Tibial artery (tissue), 4 donors: ENCODE measurements at regions not wholly inside any gene's neighbourhood (a gene's known extent, or its start where the extent isn't known, plus 50 kb on each side); places are given as distances from the start of the nearest gene placed in this dataset.

Source experiments
- DNase-seq, 2 donors: peaks; one replicate each; pipeline ENCODE4 v3.0.0-alpha.2; 2019
- H3K27ac ChIP-seq, 2 donors: fragments of 200-600 bp; sonication (generic) in 1 of 2; 1 replicate in 1 of 2; 2 replicates in 1 of 2; pipeline ENCODE4 v1.5.1; 2018 to 2019; ENCODE audit warnings: mild to moderate bottlenecking in 1 of 2
- H3K27me3 ChIP-seq, 2 donors: fragments of 200-600 bp; sonication (generic) in 1 of 2; one replicate each; pipeline versions ENCODE4 v1.5.1 to v1.6.0; 2016 to 2019
- H3K36me3 ChIP-seq, 3 donors: fragments of 200-600 bp; sonication (generic) in 2 of 3; one replicate each; pipeline ENCODE4 v1.5.1; 2016 to 2019; ENCODE audit warnings: mild to moderate bottlenecking in 2 of 3
- H3K4me1 ChIP-seq, 4 donors: fragments of 200-600 bp; sonication (generic) in 2 of 4; 1 replicate in 3 of 4; 2 replicates in 1 of 4; pipeline ENCODE4 v1.5.1; 2016 to 2019
- H3K4me3 ChIP-seq, 2 donors: fragments of 200-600 bp; sonication (generic) in 1 of 2; 1 replicate in 1 of 2; 2 replicates in 1 of 2; pipeline ENCODE4 v1.5.1; 2018 to 2019; ENCODE audit warnings: mild to moderate bottlenecking in 2 of 2
- H3K9me3 ChIP-seq, 3 donors: fragments of 200-600 bp; sonication (generic) in 1 of 3; one replicate each; pipeline ENCODE4 v1.5.1; 2016 to 2019
- CTCF ChIP-seq, 2 experiments: fragments of 200-600 bp in 1 of 2; fragments of 450-650 bp in 1 of 2; IDR thresholded peaks; one replicate each; pipeline ENCODE4 v1.5.1; 2017 to 2019; ENCODE audit warnings: antibody characterized with exemption in 2 of 2, mild to moderate bottlenecking in 1 of 2, moderate library complexity in 1 of 2
- intact Hi-C: fragments of 100-400 bp; cut with DNase I; formaldehyde crosslinking; loops from one replicate; pipeline ENCODE4 v1.15.0; 2023; ENCODE audit warnings: low total_unique reads

DNA sequence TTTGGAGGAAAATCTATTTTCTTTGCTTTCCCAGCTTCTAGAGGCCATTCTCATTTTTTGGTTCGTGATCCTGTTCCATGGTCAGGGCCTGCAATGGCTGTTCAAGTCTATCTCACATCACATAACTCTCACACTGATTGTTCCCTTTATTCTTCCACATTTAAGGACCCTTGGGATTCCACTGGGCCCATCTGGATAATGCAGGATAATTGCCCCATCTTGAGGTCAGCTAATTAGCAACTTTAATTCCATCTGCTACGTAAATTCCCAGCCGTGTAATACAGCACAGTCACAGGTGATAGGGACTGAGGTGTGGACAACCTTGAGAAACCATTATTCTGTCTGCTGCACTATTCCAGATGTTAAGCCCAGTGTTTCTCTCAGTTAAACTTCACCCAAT lies 311.6 kb upstream of the CNTN4 start:
- H3K4me1 ChIP-seq: peaks cover 0 to 7% (median 0%) of the 10 kb centered on the region in 4 donors
- DNase-seq: no peak
- no peaks in the 10 kb centered on the region for H3K27me3 ChIP-seq
- no peaks in the 10 kb centered on the region for H3K9me3 ChIP-seq
- TF ChIP-seq CTCF (IDR thresholded peaks at IDR 0.05): no peak
- intact Hi-C loops: no loop called here
- H3K27ac ChIP-seq: no peak overlapping the region
- H3K36me3 ChIP-seq: no peaks in the 10 kb centered on the region
- no peak overlapping the region for H3K4me3 ChIP-seq

DNA sequence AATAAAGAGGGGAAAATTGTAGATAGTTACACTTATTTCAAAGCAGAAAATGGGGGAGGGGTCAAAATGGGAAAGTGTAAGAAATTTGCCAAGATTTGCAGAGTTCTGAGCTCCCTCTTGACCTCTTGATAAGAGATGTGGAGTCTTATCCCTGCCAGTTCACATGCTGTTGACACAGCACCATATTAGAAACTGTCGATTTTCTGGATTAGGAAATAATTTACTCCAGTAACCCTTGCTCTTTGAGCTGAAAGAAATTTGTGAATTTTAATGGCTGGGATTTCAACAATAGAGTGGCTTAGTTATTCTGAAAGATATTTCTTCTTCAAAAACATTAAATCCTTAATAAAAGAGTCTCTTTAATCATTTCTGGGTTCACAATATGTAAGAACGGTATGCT lies 306.2 kb upstream of the CNTN4 start:
- Histone ChIP-seq H3K27me3 (no peaks in the 10 kb centered on the region), H3K36me3 (no peaks in the 10 kb centered on the region), H3K4me3 (no peak overlapping the region), H3K9me3 (no peaks in the 10 kb centered on the region), H3K4me1 (no peaks in the 10 kb centered on the region), H3K27ac (no peak overlapping the region)
- no peak for TF ChIP-seq CTCF (IDR thresholded peaks at IDR 0.05)
- intact Hi-C loops: no loop called here
- DNase-seq: no peak

- intact Hi-C loops: no loop called here
- H3K4me3 ChIP-seq: no peak overlapping the region
- no peak overlapping the region for H3K27ac ChIP-seq
- DNase-seq: no peak
- no peaks in the 10 kb centered on the region for H3K9me3 ChIP-seq
- no peaks in the 10 kb centered on the region for H3K27me3 ChIP-seq
- no peak for TF ChIP-seq CTCF (IDR thresholded peaks at IDR 0.05)
- H3K4me1 ChIP-seq: no peaks in the 10 kb centered on the region
- no peaks in the 10 kb centered on the region for H3K36me3 ChIP-seq
Observed at GRCh38 chr3:1798711-1799405, 299.8 kb upstream of the CNTN4 start.

DNA sequence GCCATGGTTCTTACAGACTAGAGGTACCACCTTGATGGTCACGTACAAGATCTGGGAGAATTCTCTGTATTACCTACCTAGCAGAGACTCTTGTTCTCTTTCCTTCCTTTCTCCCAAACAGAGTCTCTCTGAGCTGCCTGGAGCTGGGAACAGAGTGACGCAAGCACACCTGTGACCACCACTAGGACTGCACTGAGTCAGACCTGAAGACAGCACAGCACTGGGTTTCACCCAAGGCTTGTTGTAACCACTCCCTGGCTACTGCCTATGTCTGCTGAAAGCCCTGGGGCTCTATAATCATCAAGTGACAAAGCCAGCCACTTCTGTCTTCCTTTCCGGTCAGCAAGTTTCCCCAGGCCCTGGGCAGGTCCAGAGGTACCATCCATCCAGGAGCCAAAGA lies 293.3 kb upstream of the CNTN4 start:
- Histone ChIP-seq H3K27me3 (no peaks in the 10 kb centered on the region), H3K9me3 (peaks cover 0 to 17% (median 5%) of the 10 kb centered on the region in 3 donors), H3K4me1 (no peaks in the 10 kb centered on the region), H3K27ac (no peak overlapping the region), H3K4me3 (no peak overlapping the region), H3K36me3 (no peaks in the 10 kb centered on the region)
- intact Hi-C loops: no loop called here
- TF ChIP-seq CTCF (IDR thresholded peaks at IDR 0.05): no peak
- DNase-seq: no peak

GRCh38 chr3:1808590-1808989 lies 290.1 kb upstream of the CNTN4 start:
- H3K27ac ChIP-seq: no peak overlapping the region
- H3K36me3 ChIP-seq: no peaks in the 10 kb centered on the region
- intact Hi-C loops: no loop called here
- DNase-seq: no peak
- H3K4me3 ChIP-seq: no peak overlapping the region
- no peaks in the 10 kb centered on the region for H3K4me1 ChIP-seq
- peaks cover 0 to 17% (median 5%) of the 10 kb centered on the region in 3 donors for H3K9me3 ChIP-seq
- no peak for TF ChIP-seq CTCF (IDR thresholded peaks at IDR 0.05)
- H3K27me3 ChIP-seq: no peaks in the 10 kb centered on the region

GRCh38 chr3:1823867-1824266 lies 274.8 kb upstream of the CNTN4 start:
- H3K4me1 ChIP-seq: no peaks in the 10 kb centered on the region

More at GRCh38 chr3:1823867-1824266, 274.8 kb upstream of the CNTN4 start:
- Histone ChIP-seq H3K27me3 (no peaks in the 10 kb centered on the region), H3K4me3 (no peak overlapping the region), H3K36me3 (no peaks in the 10 kb centered on the region), H3K27ac (no peak overlapping the region), H3K9me3 (no peaks in the 10 kb centered on the region)
- no peak for TF ChIP-seq CTCF (IDR thresholded peaks at IDR 0.05)
- intact Hi-C loops: no loop called here
- DNase-seq: no peak
